ENCODE measurements at regions not wholly inside any gene's neighbourhood (a gene's known extent, or its start where the extent isn't known, plus 50 kb on each side); places are given as distances from the start of the nearest gene placed in this dataset.

GRCh38 chr15:70319466-70319865 is 221.7 kb upstream of the TLE3 start:
- Histone ChIP-seq H3K27me3 (ENCODE audit: insufficient read depth, poor library complexity, severe bottlenecking) (no peaks in the 10 kb centered on the region), H3K27ac (replicated peaks) (no peak overlapping the region), H3K4me3 (replicated peaks; ENCODE audit: insufficient read depth, low read length) (no peak overlapping the region)
- no peak for TF ChIP-seq SPI1 (IDR thresholded peaks at IDR 0.05; ENCODE audit: borderline replicate concordance, low read depth)
- no peak for TF ChIP-seq CTCF (IDR thresholded peaks at IDR 0.05; ENCODE audit: insufficient read depth, low read length)
- TF ChIP-seq GABPA (IDR thresholded peaks at IDR 0.05; ENCODE audit: low read depth), result no peak
- TF ChIP-seq REST (IDR thresholded peaks at IDR 0.05; ENCODE audit: insufficient replicate concordance, low read depth), result no peak
- TF ChIP-seq POLR2AphosphoS5 (IDR thresholded peaks at IDR 0.05; ENCODE audit: low read depth), result no peak
- DNase-seq (ENCODE audit: low read depth in 1 of 2, low spot score in 1 of 2), result no peak

- H3K27me3 ChIP-seq (ENCODE audit: insufficient read depth, poor library complexity, severe bottlenecking), result no peaks in the 10 kb centered on the region
- no peak overlapping the region for H3K4me3 ChIP-seq (replicated peaks; ENCODE audit: insufficient read depth, low read length)
- no peak overlapping the region for H3K27ac ChIP-seq (replicated peaks)
- TF ChIP-seq GABPA (IDR thresholded peaks at IDR 0.05; ENCODE audit: low read depth) (no peak), CTCF (IDR thresholded peaks at IDR 0.05; ENCODE audit: insufficient read depth, low read length) (no peak), POLR2AphosphoS5 (IDR thresholded peaks at IDR 0.05; ENCODE audit: low read depth) (no peak), REST (IDR thresholded peaks at IDR 0.05; ENCODE audit: insufficient replicate concordance, low read depth) (no peak), SPI1 (IDR thresholded peaks at IDR 0.05; ENCODE audit: borderline replicate concordance, low read depth) (no peak)
- DNase-seq (ENCODE audit: low read depth in 1 of 2, low spot score in 1 of 2), result no peak
These were observed 221.1 kb upstream of the TLE3 start for GRCh38 chr15:70318594-70319465.

GRCh38 chr15:70316059-70316600 is 218.4 kb upstream of the TLE3 start:
- no peak for DNase-seq (ENCODE audit: low read depth in 1 of 2, low spot score in 1 of 2)
- no peak overlapping the region for H3K27ac ChIP-seq (replicated peaks)

More at GRCh38 chr15:70316059-70316600, 218.4 kb upstream of the TLE3 start:
- Histone ChIP-seq H3K4me3 (replicated peaks; ENCODE audit: insufficient read depth, low read length) (no peak overlapping the region), H3K27me3 (ENCODE audit: insufficient read depth, poor library complexity, severe bottlenecking) (no peaks in the 10 kb centered on the region)
- TF ChIP-seq CTCF (IDR thresholded peaks at IDR 0.05; ENCODE audit: insufficient read depth, low read length), result no peak
- no peak for TF ChIP-seq GABPA (IDR thresholded peaks at IDR 0.05; ENCODE audit: low read depth)
- no peak for TF ChIP-seq SPI1 (IDR thresholded peaks at IDR 0.05; ENCODE audit: borderline replicate concordance, low read depth)
- TF ChIP-seq POLR2AphosphoS5 (IDR thresholded peaks at IDR 0.05; ENCODE audit: low read depth), result no peak
- TF ChIP-seq REST (IDR thresholded peaks at IDR 0.05; ENCODE audit: insufficient replicate concordance, low read depth), result no peak
